Right lobe of liver (tissue), 6 donors: ENCODE measurements at regions not wholly inside any gene's neighbourhood (a gene's known extent, or its start where the extent isn't known, plus 50 kb on each side); places are given as distances from the start of the nearest gene placed in this dataset.

Source experiments
- ATAC-seq, 4 donors: fragments of 200-7000 bp; cut with Tn5 transposase; one replicate each; pipeline ENCODE4 v1.9.1; 2020; ENCODE audit warnings: mild to moderate bottlenecking in 4 of 4, moderate library complexity in 4 of 4
- DNase-seq, 3 donors: peaks; one replicate each; pipeline ENCODE4 v3.0.0-alpha.2; 2020
- H3K27ac ChIP-seq, 3 donors: fragments of 200-600 bp; one replicate each; pipeline ENCODE4 v1.8.0; 2022
- H3K27me3 ChIP-seq, 2 donors: fragments of 200-600 bp; one replicate each; pipeline ENCODE4 v1.8.0; 2022
- H3K36me3 ChIP-seq, 4 donors: fragments of 200-600 bp; sonication (generic) in 1 of 4; one replicate each; pipeline versions ENCODE4 v1.5.1 to v1.8.0; 2017 to 2022; ENCODE audit warnings: control low read depth in 1 of 4
- H3K4me1 ChIP-seq, 4 donors: fragments of 200-600 bp; sonication (generic) in 1 of 4; one replicate each; pipeline versions ENCODE4 v1.5.1 to v1.8.0; 2017 to 2022; ENCODE audit warnings: control low read depth in 1 of 4
- H3K4me3 ChIP-seq, 3 donors: fragments of 200-600 bp; one replicate each; pipeline ENCODE4 v1.8.0; 2022
- H3K9me3 ChIP-seq, 4 donors: fragments of 200-600 bp; sonication (generic) in 1 of 4; one replicate each; pipeline versions ENCODE4 v1.5.1 to v1.8.0; 2017 to 2022; ENCODE audit warnings: control low read depth in 1 of 4
- CTCF ChIP-seq, 4 donors: fragments of 200-600 bp in 3 of 4; fragments of 450-650 bp in 1 of 4; IDR thresholded peaks; one replicate each; pipeline versions ENCODE4 v1.5.1 to v1.8.0; 2016 to 2022; ENCODE audit warnings: antibody characterized with exemption in 4 of 4, mild to moderate bottlenecking in 2 of 4
- POLR2A ChIP-seq: fragments of 450-650 bp; IDR thresholded peaks from one replicate; pipeline ENCODE4 v1.6.1; 2017; ENCODE audit warnings: antibody characterized with exemption, mild to moderate bottlenecking
- WGBS: methylation state at CpG from one replicate; pipeline ENCODE4 v1.1.6; 2018; ENCODE audit warnings: low coverage, low lambda C conversion rate; ENCODE audit not compliant: insufficient coverage; ENCODE audit errors: missing lambda C conversion rate; 5-methylcytosine and 5-hydroxymethylcytosine counted together
- intact Hi-C, 2 donors: fragments of 100-400 bp; cut with DNase I; formaldehyde crosslinking; loops; one replicate each; pipeline versions ENCODE4 v1.11.2 to v1.14.1; 2022
- donor health status: DM: no; HTN: yes; CAD: no.
- donor health status: DM: no; HTN: no; CAD: no.
- donor health status: DM: no; HTN: no; CAD: no.
- donor health status: DM: no; HTN: yes; CAD: no.
- donor health status: DM: no; HTN: yes; CAD: no.

DNA sequence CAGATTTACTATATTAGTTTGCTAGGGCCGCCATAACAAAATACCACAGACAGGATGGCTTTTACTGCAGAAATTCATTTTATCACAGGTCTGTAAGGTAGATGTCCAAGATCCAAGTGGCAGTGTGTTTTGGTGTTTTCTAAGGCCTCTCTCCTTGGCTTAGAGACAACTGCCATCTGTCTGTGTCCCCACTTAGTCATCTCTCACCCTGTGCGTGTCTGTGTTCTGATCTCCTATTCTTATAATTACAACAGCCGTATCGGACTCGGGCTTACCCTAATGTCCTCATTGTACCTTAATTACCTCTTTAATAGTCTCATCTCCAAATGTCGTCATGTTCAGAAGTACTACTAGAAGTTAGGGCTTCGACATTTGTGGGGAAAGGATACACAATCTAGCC lies 362.3 kb upstream of the CDH19 start:
- 72% methylated on average over 7 of the region's 7 CpGs for WGBS
- no peak for ATAC-seq
- Histone ChIP-seq H3K4me3 (no peak overlapping the region), H3K9me3 (no peaks in the 10 kb centered on the region), H3K4me1 (no peaks in the 10 kb centered on the region), H3K27me3 (no peaks in the 10 kb centered on the region), H3K27ac (no peak overlapping the region), H3K36me3 (no peaks in the 10 kb centered on the region)
- intact Hi-C loops: no loop called here
- TF ChIP-seq CTCF (IDR thresholded peaks at IDR 0.05): no peak
- TF ChIP-seq POLR2A: no peak
- no peak for DNase-seq

DNA sequence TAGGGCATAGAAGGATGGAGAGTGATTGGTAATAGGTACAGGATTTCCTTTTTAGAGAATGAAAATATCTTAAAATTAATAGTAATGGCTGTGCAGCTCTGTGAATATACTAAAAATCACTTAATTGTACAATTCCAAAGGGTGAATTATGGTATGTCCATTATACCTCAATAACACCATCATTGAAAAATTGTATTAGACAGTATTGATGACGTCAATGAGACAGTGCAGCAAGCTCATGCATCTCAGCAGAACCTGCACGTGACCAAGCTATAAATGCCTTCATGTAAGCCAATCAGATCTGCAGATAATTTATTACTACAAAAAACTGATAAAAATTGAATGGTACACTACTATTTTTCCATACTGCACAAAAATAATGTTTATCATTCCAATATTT lies 354.4 kb upstream of the CDH19 start:
- Histone ChIP-seq H3K4me3 (no peak overlapping the region), H3K9me3 (no peaks in the 10 kb centered on the region), H3K36me3 (no peaks in the 10 kb centered on the region), H3K27me3 (no peaks in the 10 kb centered on the region), H3K4me1 (no peaks in the 10 kb centered on the region), H3K27ac (no peak overlapping the region)
- DNase-seq: no peak
- 32% methylated on average over 2 of the region's 2 CpGs for WGBS
- TF ChIP-seq CTCF (IDR thresholded peaks at IDR 0.05) (no peak), POLR2A (no peak)
- intact Hi-C loops: no loop called here
- ATAC-seq: no peak

- no peak for TF ChIP-seq CTCF (IDR thresholded peaks at IDR 0.05)
- no peak for TF ChIP-seq POLR2A
- DNase-seq: no peak
- Histone ChIP-seq H3K27ac (no peak overlapping the region), H3K4me3 (no peak overlapping the region), H3K9me3 (no peaks in the 10 kb centered on the region), H3K4me1 (no peaks in the 10 kb centered on the region), H3K36me3 (no peaks in the 10 kb centered on the region), H3K27me3 (no peaks in the 10 kb centered on the region)
- 32% methylated on average over 1 of the region's 1 CpG for WGBS
- intact Hi-C loops: no loop called here
- no peak for ATAC-seq
These were observed 347.9 kb upstream of the CDH19 start for GRCh38 chr18:66951750-66952149.

DNA sequence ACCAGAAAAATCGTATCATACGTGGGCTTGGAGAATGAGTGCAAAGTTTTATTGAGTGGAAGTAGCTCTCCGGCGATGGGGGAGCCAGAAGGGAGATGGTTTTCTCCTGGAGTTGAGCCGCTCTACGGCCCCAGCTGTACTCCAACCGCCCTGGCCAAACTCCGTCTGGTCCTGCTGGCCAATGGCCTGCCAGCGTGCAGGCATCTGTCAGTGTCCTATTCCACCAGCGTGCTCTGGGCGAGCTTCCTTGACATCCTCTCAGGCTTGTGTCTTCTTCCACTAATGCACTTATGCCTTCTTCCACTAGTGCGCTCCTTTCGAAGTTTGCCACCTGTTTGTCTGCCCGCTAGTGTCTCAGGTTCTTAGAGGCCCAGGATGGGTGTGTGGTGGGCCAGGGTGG lies 345.5 kb upstream of the CDH19 start:
- TF ChIP-seq CTCF (IDR thresholded peaks at IDR 0.05) (no peak), POLR2A (no peak)
- ATAC-seq (no peak), DNase-seq (no peak)
- Histone ChIP-seq H3K4me1 (no peaks in the 10 kb centered on the region), H3K4me3 (no peak overlapping the region), H3K27me3 (no peaks in the 10 kb centered on the region), H3K36me3 (no peaks in the 10 kb centered on the region), H3K9me3 (no peaks in the 10 kb centered on the region), H3K27ac (no peak overlapping the region)
- intact Hi-C loops: no loop called here
- 89% methylated on average over 5 of the region's 14 CpGs for WGBS

DNA sequence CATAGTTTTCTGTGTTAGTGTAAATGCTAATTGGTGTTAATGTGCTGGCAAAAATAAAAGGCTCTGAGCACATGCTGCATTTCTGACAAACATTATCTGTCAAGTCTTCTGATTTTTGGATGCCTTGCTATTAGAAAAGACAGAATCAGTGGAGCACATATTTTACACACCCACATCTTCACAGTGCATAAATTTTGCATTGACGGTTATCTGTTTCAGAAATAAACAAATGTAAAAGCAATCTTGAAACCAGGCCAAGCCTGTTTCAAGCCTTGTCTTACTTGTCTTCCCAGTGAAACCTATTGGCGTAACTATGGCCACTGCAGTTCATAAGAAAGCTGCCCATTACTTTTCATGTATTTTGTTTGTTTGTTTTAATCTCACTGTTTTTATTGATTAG lies 333.7 kb upstream of the CDH19 start:
- WGBS: 65% methylated on average over 2 of the region's 2 CpGs
- no peaks in the 10 kb centered on the region for H3K9me3 ChIP-seq
- no peak overlapping the region for H3K4me3 ChIP-seq
- no peaks in the 10 kb centered on the region for H3K27me3 ChIP-seq
- no peaks in the 10 kb centered on the region for H3K36me3 ChIP-seq
- no peak overlapping the region for H3K27ac ChIP-seq
- intact Hi-C loops: no loop called here
- TF ChIP-seq CTCF (IDR thresholded peaks at IDR 0.05) (no peak), POLR2A (no peak)
- DNase-seq: no peak
- H3K4me1 ChIP-seq: no peaks in the 10 kb centered on the region
- no peak for ATAC-seq
